ENCODE measurements at regions not wholly inside any gene's neighbourhood (a gene's known extent, or its start where the extent isn't known, plus 50 kb on each side); places are given as distances from the start of the nearest gene placed in this dataset.

GRCh38 chr22:46081036-46081830 lies 69.1 kb upstream of the PPARA start:
- intact Hi-C loops (cut with micrococcal nuclease; ENCODE audit: unreplicated experiment): no loop called here
- peaks cover 99% of the 10 kb centered on the region for H3K36me3 Mint-ChIP-seq (ENCODE audit: insufficient read depth, unreplicated experiment)
- peaks cover 51% of the 10 kb centered on the region for H3K4me1 Mint-ChIP-seq (ENCODE audit: low read depth, unreplicated experiment)
- BruUV-seq (replicated peaks): no TSS peak
- CTCF ChIA-PET: interaction anchor here (0.6 to 0.9 kb wide), 2 partner anchors 63 to 75 kb away, joined by 3 to 7 read pairs; no protein-coding TSS in a partner anchor
- no peak for DNase-seq
- peak overlapping the region; percentile 98 for H3K27ac Mint-ChIP-seq (ENCODE audit: unreplicated experiment)
- H3K27me3 Mint-ChIP-seq (ENCODE audit: unreplicated experiment): no peaks in the 10 kb centered on the region
- no peak for TF ChIP-seq CTCF (IDR thresholded peaks at IDR 0.05; ENCODE audit: unreplicated experiment)
- no peaks in the 10 kb centered on the region for H3K9me3 Mint-ChIP-seq (ENCODE audit: low read depth, unreplicated experiment)
- peak overlapping the region; percentile 83 for H3K4me3 Mint-ChIP-seq (ENCODE audit: low read depth, unreplicated experiment)

DNA sequence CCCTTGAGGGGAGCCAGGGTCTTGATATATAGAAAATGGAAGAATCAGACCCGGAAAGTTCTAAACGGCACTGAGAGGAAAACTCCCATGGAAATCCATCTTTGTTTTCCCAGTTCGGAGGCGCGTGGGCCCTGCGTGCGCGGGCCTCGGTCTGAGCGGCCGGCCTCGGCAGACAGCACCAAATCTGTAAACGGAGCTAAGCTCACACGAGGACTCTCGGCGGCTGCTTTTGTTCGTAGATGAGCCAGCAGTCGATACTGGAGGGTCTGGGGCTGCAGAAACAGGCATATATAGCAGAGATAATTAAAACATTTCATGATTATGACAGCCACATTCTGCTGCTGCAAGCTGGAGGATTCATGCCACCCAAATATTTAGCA lies 68.5 kb upstream of the PPARA start:
- intact Hi-C loops (cut with micrococcal nuclease; ENCODE audit: unreplicated experiment): no loop called here
- CTCF ChIA-PET: interaction anchor here (0.7 to 0.9 kb wide), 2 partner anchors 46 to 76 kb away, joined by 3 read pairs; no protein-coding TSS in a partner anchor
- peak overlapping the region; percentile 83 for H3K4me3 Mint-ChIP-seq (ENCODE audit: low read depth, unreplicated experiment)
- BruUV-seq (replicated peaks): no TSS peak
- no peaks in the 10 kb centered on the region for H3K27me3 Mint-ChIP-seq (ENCODE audit: unreplicated experiment)
- H3K27ac Mint-ChIP-seq (ENCODE audit: unreplicated experiment): peak overlapping the region; percentile 98
- no peaks in the 10 kb centered on the region for H3K9me3 Mint-ChIP-seq (ENCODE audit: low read depth, unreplicated experiment)
- peaks cover 51% of the 10 kb centered on the region for H3K4me1 Mint-ChIP-seq (ENCODE audit: low read depth, unreplicated experiment)
- no peak for TF ChIP-seq CTCF (IDR thresholded peaks at IDR 0.05; ENCODE audit: unreplicated experiment)
- DNase-seq: no peak
- peaks cover 99% of the 10 kb centered on the region for H3K36me3 Mint-ChIP-seq (ENCODE audit: insufficient read depth, unreplicated experiment)

GRCh38 chr22:46082633-46083032 lies 67.7 kb upstream of the PPARA start:
- CTCF ChIA-PET: interaction anchor here (0.7 kb wide), 2 partner anchors 39 to 47 kb away, joined by 3 to 5 read pairs; no protein-coding TSS in a partner anchor
- H3K9me3 Mint-ChIP-seq (ENCODE audit: low read depth, unreplicated experiment): no peaks in the 10 kb centered on the region
- peak overlapping the region; percentile 83 for H3K4me3 Mint-ChIP-seq (ENCODE audit: low read depth, unreplicated experiment)
- peaks cover 97% of the 10 kb centered on the region for H3K36me3 Mint-ChIP-seq (ENCODE audit: insufficient read depth, unreplicated experiment)
- peak overlapping the region; percentile 98 for H3K27ac Mint-ChIP-seq (ENCODE audit: unreplicated experiment)
- DNase-seq: no peak
- H3K27me3 Mint-ChIP-seq (ENCODE audit: unreplicated experiment): no peaks in the 10 kb centered on the region
- intact Hi-C loops (cut with micrococcal nuclease; ENCODE audit: unreplicated experiment): no loop called here
- peaks cover 50% of the 10 kb centered on the region for H3K4me1 Mint-ChIP-seq (ENCODE audit: low read depth, unreplicated experiment)
- BruUV-seq (replicated peaks): no TSS peak
- no peak for TF ChIP-seq CTCF (IDR thresholded peaks at IDR 0.05; ENCODE audit: unreplicated experiment)

DNA sequence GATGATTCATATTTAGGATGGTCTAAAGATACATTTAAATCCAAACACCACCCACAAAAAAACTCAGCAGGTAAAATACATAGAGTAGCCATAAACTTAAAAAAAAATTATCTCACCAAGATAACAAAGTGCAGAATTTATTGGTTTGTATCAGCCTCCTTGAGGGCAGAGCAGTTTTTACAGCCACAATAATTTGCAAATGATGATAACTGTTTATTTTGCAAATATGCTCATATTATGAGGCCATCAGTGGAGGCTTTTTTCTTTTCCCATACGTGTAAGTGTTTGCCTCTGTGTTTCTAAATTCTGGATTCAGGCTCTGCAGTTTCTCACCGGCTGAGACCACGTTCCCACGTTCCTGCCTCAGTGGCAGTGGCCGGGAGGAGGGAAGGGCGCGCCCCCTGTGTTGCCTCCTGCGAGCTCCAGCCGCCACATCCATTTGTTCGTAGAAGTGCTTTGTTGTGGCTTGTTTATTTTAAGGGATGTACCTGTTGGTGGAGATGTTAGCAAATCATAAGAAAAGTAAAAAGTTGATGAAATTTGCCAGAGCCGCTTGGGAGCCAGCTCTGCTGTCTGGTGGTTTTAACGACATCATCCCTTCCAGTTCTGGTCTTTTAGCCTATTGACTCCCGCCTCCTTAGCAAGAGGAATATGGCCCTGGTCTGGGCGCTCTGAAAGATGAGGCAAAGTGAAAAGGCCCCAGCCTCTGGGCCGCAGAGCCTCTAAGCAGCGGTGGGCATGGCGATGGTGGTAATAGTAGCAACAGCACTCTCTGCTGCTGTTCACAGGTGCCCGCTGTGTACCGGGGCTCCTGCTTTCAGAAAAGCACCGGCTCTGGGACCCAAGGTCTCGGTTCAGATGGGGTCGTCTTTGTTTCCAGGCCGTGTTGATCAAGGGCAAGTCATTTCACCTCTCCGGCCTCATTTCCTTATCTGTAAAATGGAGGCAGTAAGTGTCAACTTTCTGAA lies 66.7 kb upstream of the PPARA start:
- Mint-ChIP-seq H3K4me3 (ENCODE audit: low read depth, unreplicated experiment) (peak overlapping the region; percentile 83), H3K27me3 (ENCODE audit: unreplicated experiment) (no peaks in the 10 kb centered on the region), H3K36me3 (ENCODE audit: insufficient read depth, unreplicated experiment) (peaks cover 95% of the 10 kb centered on the region), H3K4me1 (ENCODE audit: low read depth, unreplicated experiment) (peaks cover 50% of the 10 kb centered on the region), H3K27ac (ENCODE audit: unreplicated experiment) (peak overlapping the region; percentile 98), H3K9me3 (ENCODE audit: low read depth, unreplicated experiment) (no peaks in the 10 kb centered on the region)
- TF ChIP-seq CTCF (IDR thresholded peaks at IDR 0.05; ENCODE audit: unreplicated experiment): no peak
- CTCF ChIA-PET: interaction anchor here (0.7 to 2.1 kb wide), 2 partner anchors 59 to 77 kb away, joined by 4 to 6 read pairs; no protein-coding TSS in a partner anchor
- no peak for DNase-seq
- intact Hi-C loops (cut with micrococcal nuclease; ENCODE audit: unreplicated experiment): loop anchor here (2.0 kb wide), 1 partner anchor 17 kb away; no protein-coding TSS in a partner anchor
- BruUV-seq (replicated peaks): no TSS peak

Measured in Calu3 (cell line).